ENCODE measurements at regions not wholly inside any gene's neighbourhood (a gene's known extent, or its start where the extent isn't known, plus 50 kb on each side); places are given as distances from the start of the nearest gene placed in this dataset.

DNA sequence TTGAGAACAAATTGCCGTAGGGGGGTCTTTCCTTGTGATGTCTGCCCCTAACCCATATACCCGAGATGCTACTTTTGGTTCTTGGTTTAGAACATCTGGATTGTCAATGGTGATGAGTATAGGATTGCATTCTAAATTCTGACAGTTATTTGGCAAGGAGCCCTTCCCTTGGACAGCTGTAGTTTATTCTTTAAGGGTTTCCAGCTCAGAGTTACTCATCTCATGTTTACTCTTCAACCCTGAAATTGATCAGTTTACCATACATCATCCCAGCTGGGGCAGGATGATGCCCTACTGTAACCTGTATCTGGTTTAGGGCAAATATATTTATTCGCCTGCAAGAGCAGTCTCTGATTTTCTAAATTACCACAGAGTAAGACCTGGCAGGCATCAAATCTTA, 85.7 kb upstream of the XCR1 start:
- no peak for DNase-seq

DNA sequence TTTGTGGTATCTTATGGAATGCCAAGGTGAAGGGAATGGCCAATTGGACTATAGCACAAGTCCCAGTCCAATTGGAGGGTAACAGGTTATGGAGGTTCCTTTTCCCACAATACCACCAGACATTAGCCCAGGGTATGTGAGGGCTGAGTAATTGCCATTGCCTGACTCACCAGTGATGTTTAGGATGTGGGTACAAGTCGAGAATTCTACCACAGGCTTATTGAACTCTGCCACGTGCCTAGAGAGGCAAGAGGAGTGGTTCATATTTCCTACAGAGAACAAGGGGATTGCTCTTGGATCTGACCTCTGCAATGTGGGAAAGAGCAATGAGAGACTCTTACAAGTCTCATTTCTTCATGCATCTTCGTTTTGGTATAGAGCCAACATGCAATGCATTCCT, 85.0 kb upstream of the XCR1 start:
- DNase-seq, result no peak

DNA sequence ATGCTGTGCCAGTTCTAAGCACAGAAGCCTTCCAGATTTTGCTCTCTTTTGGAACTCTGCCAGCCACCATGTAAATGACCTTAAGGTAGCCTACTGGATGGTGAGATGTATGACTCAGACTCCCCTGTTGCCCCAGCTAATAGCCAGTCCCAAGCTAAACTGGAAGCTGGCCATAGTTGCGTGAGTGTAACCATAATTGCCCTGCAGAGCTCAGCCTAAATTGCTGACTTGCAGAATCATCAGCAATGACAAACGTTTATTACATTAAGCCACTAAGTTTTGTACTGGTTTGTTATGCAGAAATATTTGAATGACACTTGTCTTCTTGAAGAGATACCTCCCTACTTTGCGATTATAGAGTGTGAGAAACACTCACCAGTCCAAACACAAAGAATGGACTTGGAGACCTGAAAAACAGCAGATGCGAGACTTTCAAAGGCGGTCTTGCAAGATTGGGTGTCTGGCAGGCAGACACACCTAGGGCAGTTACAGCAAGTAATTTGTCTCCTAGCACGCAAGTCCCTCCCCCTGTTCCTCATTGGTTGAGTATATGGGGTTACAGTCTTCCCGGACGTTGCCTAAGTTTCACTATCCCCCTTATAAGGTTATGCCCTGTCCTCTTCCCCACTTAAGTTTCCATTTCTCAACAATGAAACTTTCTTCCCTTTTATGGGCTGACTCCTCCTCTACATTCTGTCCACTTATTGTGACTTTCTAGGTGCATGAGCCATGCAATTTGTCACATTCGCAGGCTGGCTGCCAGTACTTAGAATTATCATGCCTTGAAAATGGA, 83.6 kb upstream of the XCR1 start:
- peak; percentile 25 to 27 for DNase-seq

- DNase-seq, result no peak
These were observed 80.4 kb upstream of the XCR1 start for GRCh38 chr3:46107682-46108081.

- no peak for DNase-seq
These were observed 78.1 kb upstream of the XCR1 start for GRCh38 chr3:46105306-46105919.

GRCh38 chr3:46104706-46105105, 77.4 kb upstream of the XCR1 start:
- DNase-seq, result no peak

GRCh38 chr3:46102780-46103130, 75.5 kb upstream of the XCR1 start:
- no peak for DNase-seq

DNA sequence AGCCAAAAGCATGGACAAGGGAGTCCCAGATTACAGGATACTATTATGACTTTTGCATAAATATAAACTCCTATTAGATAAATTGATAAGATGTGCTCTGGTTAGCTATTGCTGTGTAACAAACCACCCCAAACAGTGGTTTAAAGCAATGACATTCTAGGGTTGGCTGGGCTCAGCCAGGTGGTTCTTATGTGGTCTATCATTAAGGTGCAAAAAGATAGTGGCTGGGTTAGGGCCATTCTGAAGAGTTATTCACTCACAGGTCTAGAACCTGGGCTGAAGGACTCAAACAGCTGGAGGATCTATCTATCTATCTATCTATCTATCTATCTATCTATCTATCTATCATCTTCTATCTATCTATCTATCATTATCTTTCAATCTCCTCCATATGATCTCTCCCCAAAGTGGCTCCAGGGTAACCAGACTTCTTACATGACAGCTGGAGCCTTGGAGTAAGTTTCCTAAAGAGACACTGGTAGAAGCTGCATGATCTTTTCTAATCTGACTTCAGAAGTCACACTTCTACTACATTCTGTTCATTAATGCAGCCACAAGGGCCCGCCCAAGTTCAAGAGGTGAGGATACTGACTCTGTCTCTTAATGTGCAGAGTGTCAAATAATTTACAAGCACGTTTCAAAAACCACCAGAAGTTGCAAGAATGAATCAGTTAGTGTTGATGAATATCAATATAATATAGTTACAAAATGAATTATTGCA, 74.9 kb upstream of the XCR1 start:
- no peak for DNase-seq

DNA sequence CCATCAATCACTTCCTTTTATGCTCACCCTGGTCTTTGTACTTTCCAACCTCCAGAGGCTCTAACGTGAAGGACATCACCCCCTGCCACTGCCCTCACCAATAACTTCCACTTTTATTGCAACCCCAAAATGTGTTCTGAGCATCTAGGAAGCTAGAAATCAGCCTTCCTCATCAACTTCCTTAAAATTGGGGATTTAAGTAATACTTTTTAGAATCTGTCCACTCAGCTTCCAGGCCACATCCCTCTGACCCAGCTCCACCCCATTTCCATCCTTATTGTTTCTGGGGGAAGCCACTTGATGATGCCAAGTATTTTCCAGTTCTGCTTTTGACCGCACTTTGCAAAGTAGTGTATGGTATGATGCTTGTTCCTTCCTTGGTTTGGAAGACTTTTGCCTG, 73.5 kb upstream of the XCR1 start:
- DNase-seq, result peak; percentile 94 to 96

- peak; percentile 98 for DNase-seq
These were observed 71.1 kb upstream of the XCR1 start for GRCh38 chr3:46098319-46098761.

DNA sequence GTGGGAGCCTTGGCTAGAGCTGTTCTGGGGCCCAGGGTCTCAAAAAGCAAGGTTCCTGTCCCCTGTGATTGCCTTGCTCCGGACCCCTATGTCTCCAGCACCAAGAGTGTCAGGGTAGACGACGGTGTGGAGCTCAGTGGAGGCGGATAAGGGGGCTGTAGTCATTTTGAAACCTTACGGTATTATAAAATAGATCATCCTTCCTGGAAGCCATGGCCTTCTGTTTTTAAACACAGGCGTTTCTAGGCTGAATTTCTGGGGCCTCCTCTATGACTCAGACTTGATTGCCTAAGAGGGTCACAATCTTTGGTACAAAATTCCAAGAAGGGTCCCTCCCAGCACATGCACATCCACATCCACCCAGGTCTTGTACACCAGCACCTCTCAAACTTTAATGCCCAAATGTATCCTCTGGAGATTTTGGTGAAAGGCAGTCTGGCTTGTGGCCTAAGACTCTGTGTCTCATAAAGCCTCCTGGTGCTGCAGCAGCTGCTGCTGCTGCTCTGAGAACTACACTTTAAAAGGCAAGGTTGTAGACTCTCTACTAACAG, 70.5 kb upstream of the XCR1 start:
- peak; percentile 86 to 89 for DNase-seq

GRCh38 chr3:46096781-46097180, 69.5 kb upstream of the XCR1 start:
- no peak for DNase-seq

DNA sequence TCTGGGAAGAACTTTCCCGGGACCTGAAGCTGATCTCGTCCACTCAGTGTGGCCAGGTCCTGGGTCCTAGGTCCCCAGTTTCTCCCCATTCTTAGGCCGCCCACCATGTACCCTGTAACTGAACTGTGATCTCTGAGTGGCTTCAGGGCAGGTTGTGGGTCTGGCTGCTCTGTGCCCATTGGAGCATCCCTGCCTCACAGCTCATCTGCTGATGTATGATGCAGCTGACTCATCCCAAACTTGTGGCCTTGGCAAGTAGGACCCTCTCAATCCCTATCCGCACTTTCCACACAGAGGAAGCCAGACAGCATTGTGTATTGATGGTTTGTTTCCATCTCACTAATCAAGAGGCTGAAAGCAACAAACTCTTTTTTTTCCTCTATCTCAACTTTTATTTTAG, 69.1 kb upstream of the XCR1 start:
- no peak for DNase-seq

GRCh38 chr3:46095307-46095706, 68.0 kb upstream of the XCR1 start:
- DNase-seq, result peak; percentile 95 to 98

DNA sequence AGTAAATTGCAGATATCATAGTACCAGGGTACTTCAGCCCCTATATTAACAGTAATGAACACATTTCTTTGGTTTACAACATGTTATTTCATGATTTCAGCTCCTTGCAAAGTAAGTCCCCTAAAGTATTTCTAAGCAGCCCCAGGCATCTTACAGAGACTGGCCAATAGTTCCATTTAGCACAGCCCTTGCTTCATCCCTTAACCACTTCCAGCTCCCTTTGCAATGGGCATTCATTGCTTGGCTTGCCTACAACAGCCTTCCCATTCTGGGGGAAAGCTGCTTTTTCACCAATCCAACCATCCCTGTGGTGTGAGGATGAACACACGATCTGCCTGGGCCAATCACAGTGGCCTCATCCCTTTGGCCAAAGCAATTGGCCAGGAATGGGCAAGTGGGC, 67.2 kb upstream of the XCR1 start:
- peak; percentile 17 to 37 for DNase-seq

DNA sequence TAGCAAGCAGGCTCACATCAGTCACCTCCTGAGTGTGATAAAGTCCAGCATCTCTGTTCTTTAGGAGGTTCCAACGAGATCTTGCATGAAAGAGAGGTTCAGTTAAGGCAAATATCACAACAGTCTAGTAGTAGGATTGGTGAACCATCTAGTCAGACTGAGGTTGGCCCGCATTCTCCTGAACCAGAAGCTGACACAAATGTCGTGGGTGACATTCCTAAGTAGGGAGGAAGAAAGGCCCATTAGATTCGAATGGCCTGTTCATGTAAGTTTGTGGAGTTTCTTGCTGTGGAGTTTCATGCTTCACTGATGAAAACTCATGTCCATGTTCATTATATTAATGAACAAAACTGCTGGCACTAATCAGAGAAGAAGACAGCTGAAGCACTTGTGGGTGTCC, 66.7 kb upstream of the XCR1 start:
- no peak for DNase-seq

DNA sequence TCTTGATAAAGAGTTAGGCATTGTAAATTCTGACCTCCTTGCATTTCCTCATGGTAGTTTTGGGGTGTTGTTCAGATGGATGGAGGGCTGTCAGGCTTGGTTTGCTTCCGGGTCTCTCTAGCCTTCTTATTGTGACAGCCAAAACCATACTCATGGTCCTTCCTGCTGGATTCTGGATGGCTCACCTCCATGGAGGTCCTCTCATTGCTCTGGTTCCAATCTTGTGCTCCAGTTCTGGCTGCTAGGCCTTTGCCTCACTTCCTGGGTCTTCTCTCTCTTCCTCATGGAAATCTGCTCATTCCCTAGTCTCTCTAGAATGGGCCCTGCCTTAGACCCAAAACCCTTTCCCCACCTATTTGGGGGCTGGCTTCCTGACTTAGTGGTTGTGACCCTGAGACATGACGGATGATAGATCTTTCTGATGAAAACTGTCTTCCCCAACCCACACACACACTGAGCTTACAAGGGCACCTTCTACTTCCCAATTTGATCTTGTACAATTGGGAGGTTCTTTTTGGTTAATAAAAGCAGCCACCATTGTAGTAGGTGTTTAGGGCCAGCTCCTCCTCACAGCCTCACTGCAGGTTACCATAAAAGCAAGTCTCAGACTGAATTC, 66.2 kb upstream of the XCR1 start:
- no peak for DNase-seq

DNA sequence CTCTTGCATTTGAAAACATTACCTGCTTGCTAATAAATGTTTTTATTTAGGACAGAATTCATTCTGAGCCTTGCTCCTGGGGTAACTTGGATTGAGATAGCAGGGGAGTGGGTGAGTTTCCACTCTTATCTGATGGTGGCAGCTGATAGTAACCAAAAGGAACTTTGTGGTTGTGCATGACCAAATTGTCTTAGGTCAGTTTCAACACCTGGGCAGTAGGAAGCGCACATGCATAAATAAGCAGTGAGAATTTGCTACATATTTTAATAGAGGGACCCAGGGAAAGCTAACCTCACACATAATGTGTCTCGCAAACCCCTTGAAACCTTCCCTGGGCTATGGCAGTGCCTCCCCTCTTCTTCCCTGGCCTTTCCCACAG, 65.4 kb upstream of the XCR1 start:
- DNase-seq, result no peak

DNA sequence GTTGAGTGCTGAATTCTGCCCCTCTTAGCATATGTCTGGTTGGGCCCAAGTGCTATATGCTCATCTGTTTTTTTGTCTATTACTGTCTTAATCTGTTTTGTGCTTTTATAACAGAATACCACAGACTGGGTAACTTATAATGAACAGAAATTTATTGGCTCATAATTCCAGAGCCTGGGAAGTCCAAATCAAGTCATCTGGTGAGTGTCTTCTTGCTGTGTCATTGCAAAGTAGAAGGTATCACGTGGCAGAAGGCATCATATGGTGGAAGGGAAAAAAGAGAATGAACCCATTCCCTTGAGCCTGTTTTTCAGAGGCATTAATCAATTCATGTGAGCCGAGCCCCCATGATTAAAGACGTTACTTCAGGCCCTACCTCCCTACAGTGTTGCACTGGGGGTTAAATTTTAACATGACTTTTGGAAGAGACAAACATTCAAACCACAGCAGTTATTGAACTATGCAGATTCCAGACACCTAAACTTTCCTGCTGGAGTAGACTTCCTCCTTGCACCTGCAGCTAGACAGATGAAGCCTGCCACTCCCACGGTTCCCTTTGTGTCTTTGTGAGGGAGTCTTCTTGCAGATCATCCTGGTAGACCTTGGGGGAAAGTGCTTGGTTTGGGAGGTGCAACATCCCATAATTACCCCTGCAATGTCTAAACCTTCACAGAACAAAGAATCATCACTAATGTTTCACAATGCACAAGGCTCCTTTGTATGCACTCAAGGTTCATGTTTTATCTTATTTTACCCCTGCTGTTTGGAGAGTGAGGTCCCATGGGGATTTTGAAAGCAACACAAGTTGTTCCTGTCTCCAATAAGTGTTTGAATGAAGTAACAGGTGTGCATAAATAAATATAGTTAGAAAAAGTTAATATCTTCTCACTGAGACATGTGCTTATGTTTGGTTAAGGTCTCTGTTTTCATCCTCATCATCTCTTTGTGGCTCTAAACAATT, 64.7 kb upstream of the XCR1 start:
- DNase-seq, result peak in 1 of 2 experiments; percentile 16

GRCh38 chr3:46091046-46091445, 63.8 kb upstream of the XCR1 start:
- DNase-seq, result peak; percentile 70 to 75

GRCh38 chr3:46090161-46090591, 62.9 kb upstream of the XCR1 start:
- DNase-seq, result no peak
